RWPE2 (cell line): ENCODE measurements at regions not wholly inside any gene's neighbourhood (a gene's known extent, or its start where the extent isn't known, plus 50 kb on each side); places are given as distances from the start of the nearest gene placed in this dataset.

Source experiments
- ATAC-seq: fragments of 200-7000 bp; cut with Tn5 transposase; 3 replicates; pipeline ENCODE4 v1.9.1; 2021; ENCODE audit warnings: low read depth
- DNase-seq: peaks from one replicate; pipeline ENCODE4 v3.0.0-alpha.2; 2020; ENCODE audit warnings: low spot score
- H3K27ac ChIP-seq: fragments of 450-650 bp; 2 replicates; pipeline ENCODE4 v1.5.1; 2017; ENCODE audit warnings: mild to moderate bottlenecking; ENCODE audit not compliant: poor library complexity, severe bottlenecking
- H3K27me3 ChIP-seq: fragments of 250-450 bp; sonication (Bioruptor Pico); 2 replicates; pipeline ENCODE4 v1.5.1; 2021; ENCODE audit warnings: mild to moderate bottlenecking, moderate library complexity; ENCODE audit not compliant: insufficient read depth, poor library complexity, severe bottlenecking
- H3K36me3 ChIP-seq: fragments of 250-450 bp; sonication (Bioruptor Pico); 2 replicates; pipeline ENCODE4 v1.5.1; 2020; ENCODE audit warnings: low read depth, mild to moderate bottlenecking, moderate library complexity
- H3K4me1 ChIP-seq: fragments of 250-450 bp; sonication (Bioruptor Pico); 2 replicates; pipeline ENCODE4 v1.5.1; 2021; ENCODE audit warnings: mild to moderate bottlenecking, moderate library complexity; ENCODE audit not compliant: insufficient read depth, poor library complexity, severe bottlenecking
- H3K4me3 ChIP-seq: fragments of 250-450 bp; sonication (Bioruptor Pico); 2 replicates; pipeline ENCODE4 v1.5.1; 2021; ENCODE audit warnings: mild to moderate bottlenecking, moderate library complexity; ENCODE audit not compliant: severe bottlenecking
- H3K9me3 ChIP-seq: fragments of 250-450 bp; sonication (Bioruptor Pico); 2 replicates; pipeline ENCODE4 v1.5.1; 2021; ENCODE audit warnings: mild to moderate bottlenecking, moderate library complexity; ENCODE audit not compliant: severe bottlenecking
- CTCF ChIP-seq: fragments of 450-650 bp; IDR thresholded peaks from one replicate; pipeline ENCODE4 v1.5.1; 2017; ENCODE audit warnings: mild to moderate bottlenecking, moderate library complexity; ENCODE audit not compliant: poor library complexity, severe bottlenecking

- Histone ChIP-seq H3K4me3 (no peak overlapping the region), H3K9me3 (no peaks in the 10 kb centered on the region), H3K27ac (peak overlapping the region; percentile 48), H3K4me1 (peaks cover 3% of the 10 kb centered on the region), H3K27me3 (no peaks in the 10 kb centered on the region), H3K36me3 (no peaks in the 10 kb centered on the region)
- no peak for DNase-seq
- no peak for ATAC-seq
- TF ChIP-seq CTCF = no peak
Measured at GRCh38 chr1:201695607-201696006, 133.3 kb upstream of the IPO9 start.

DNA sequence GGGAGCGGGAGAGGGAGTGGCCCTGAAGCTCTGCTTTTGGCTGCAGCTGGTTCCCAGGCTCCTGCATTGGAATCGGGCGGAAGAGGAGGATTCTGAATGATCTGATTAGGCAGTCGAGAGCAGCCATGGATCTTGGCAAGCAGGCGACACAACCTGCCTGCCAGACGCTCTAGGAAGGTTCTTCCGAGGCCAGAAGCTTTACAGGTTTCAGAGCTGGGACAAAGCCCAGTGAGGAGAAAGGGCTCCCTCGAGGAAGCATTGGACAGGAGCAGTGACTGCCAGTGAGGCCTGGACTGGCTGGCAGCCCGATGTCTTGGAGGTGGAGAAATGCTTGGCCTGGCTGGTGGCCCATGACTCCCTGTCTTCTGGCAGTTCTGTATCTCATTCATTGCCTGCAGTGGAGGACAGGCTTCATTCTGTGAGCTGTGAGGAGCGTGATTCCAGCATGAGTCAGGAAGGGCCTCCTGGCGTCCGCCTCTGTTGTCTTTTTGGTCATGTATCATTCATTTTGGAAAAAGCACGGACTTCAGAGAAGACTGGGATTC is 132.7 kb upstream of the IPO9 start:
- ATAC-seq = peak; percentile 97
- Histone ChIP-seq H3K9me3 (no peaks in the 10 kb centered on the region), H3K4me3 (no peak overlapping the region), H3K4me1 (peaks cover 3% of the 10 kb centered on the region), H3K27me3 (no peaks in the 10 kb centered on the region), H3K27ac (peak overlapping the region; percentile 48), H3K36me3 (no peaks in the 10 kb centered on the region)
- no peak for DNase-seq
- no peak for TF ChIP-seq CTCF

DNA sequence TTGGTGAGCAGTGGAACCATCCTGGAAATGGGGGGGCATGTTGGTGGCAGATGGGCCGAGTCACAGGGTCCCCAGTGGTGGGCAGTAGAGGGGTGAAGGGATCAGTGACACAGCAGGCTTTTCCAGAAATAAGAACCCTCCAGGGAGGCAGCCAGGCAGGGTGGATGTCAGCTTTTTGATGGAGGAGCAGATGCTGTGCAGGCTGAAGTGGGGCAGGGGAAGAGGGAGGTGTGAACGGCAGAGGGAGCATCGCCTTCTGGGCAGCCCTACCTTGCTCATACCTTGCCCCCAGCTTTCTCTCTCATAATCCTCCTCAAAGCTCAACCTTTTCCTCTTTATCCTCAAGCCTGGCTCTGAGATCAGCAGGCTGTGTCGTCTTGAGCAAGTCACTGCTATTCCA is 131.8 kb upstream of the IPO9 start:
- Histone ChIP-seq H3K9me3 (no peaks in the 10 kb centered on the region), H3K27me3 (no peaks in the 10 kb centered on the region), H3K4me3 (no peak overlapping the region), H3K36me3 (no peaks in the 10 kb centered on the region), H3K4me1 (peaks cover 3% of the 10 kb centered on the region), H3K27ac (no peak overlapping the region)
- no peak for ATAC-seq
- no peak for DNase-seq
- no peak for TF ChIP-seq CTCF

- ATAC-seq (no peak), DNase-seq (no peak)
- H3K4me1 ChIP-seq = no peaks in the 10 kb centered on the region
- no peak overlapping the region for H3K27ac ChIP-seq
- H3K36me3 ChIP-seq = no peaks in the 10 kb centered on the region
- TF ChIP-seq CTCF = no peak
- H3K4me3 ChIP-seq = no peak overlapping the region
- no peaks in the 10 kb centered on the region for H3K9me3 ChIP-seq
- no peaks in the 10 kb centered on the region for H3K27me3 ChIP-seq
Measured at GRCh38 chr1:201701831-201702230, 127.1 kb upstream of the IPO9 start.

DNA sequence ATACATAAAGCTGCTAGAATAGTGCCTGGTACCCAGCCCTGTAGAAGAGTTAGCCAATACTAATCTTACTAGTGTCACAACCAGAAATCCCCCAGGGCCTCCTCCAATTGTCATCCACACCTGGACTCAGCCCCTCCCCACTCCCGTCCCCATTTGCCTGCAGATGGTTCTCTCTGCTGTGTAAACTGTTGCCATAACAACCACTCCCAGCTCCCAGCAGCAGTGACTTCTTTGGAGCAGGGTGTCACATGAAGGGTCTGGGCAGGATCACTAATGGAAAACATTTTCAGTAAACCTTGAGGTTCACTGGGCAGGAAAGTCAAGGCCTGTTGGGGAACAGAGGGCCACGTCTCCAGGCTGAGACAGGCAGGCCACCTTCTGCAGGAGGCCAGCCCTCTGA is 126.0 kb upstream of the IPO9 start:
- no peaks in the 10 kb centered on the region for H3K36me3 ChIP-seq
- TF ChIP-seq CTCF = no peak
- no peak; the same call in 2 of the 3 replicates for ATAC-seq
- no peaks in the 10 kb centered on the region for H3K9me3 ChIP-seq
- H3K27me3 ChIP-seq = no peaks in the 10 kb centered on the region
- H3K27ac ChIP-seq = no peak overlapping the region
- DNase-seq = no peak
- no peaks in the 10 kb centered on the region for H3K4me1 ChIP-seq
- H3K4me3 ChIP-seq = no peak overlapping the region
